Heart left ventricle (tissue), 13 donors: ENCODE measurements at regions not wholly inside any gene's neighbourhood (a gene's known extent, or its start where the extent isn't known, plus 50 kb on each side); places are given as distances from the start of the nearest gene placed in this dataset.

Experiments used
- CTCF ChIP-seq, 12 donors: fragments of 200-600 bp; sonication (generic) in 4 of 12; IDR thresholded peaks; one replicate each; pipeline versions ENCODE4 v1.5.0 to v1.8.0; 2018 to 2022; ENCODE audit warnings: antibody characterized with exemption in 12 of 12, mild to moderate bottlenecking in 5 of 12
- POLR2A ChIP-seq, 2 donors: fragments of 450-650 bp; IDR thresholded peaks; one replicate each; pipeline ENCODE4 v1.6.1; 2017; ENCODE audit warnings: antibody characterized with exemption in 2 of 2, mild to moderate bottlenecking in 2 of 2, moderate library complexity in 2 of 2
- donor health status: ischemic (EF 13 %, LVEDD 7.1; RV severe dilation, severe dysfunction).
- donor health status: DM: no; HTN: yes; CAD: no.
- donor health status: DM: no; HTN: no; CAD: no.
- donor health status: ischemic (EF 25% LVEDD 6.9; RV normal size, moderate dysfunction).
- donor health status: ischemic (EF 25% LVEDD 5.7; RV mildly dilated, moderate dysfunction).
- donor health status: ischemic (EF 35%, LVEDD 5.7; RV mildly dilated, moderate dysfunction).
- donor health status: nonischemic (EF 11% LVEDD 7.7; RV severe dilation, severe dysfunction).
- donor health status: DM: yes; HTN: yes; CAD: no.
- donor health status: PGD.
- donor health status: ischemic (EF 29% LVEDD 5.4; RV normal size, mild dysfunction).
- donor health status: nonischemic (EF 23%, LVEDD 6.1; RV moderate dilation, normal function).

GRCh38 chr12:30829876-30830275 lies 75.1 kb upstream of the CAPRIN2 start:
- TF ChIP-seq POLR2A (IDR thresholded peaks at IDR 0.05): no peak
- no peak for TF ChIP-seq CTCF (IDR thresholded peaks at IDR 0.05)
